ENCODE measurements at regions not wholly inside any gene's neighbourhood (a gene's known extent, or its start where the extent isn't known, plus 50 kb on each side); places are given as distances from the start of the nearest gene placed in this dataset.

GRCh38 chr16:73890186-73891128 lies 406.2 kb upstream of the PSMD7 start:
- Histone ChIP-seq H3K9me3 (ENCODE audit: control insufficient read depth, low read length) (no peaks in the 10 kb centered on the region), H3K4me3 (ENCODE audit: insufficient read depth, low read depth, low read length) (peak overlapping the region; percentile 21), H3K4me1 (ENCODE audit: control insufficient read depth, insufficient read depth, low read length) (peaks cover 11% of the 10 kb centered on the region), H3K36me3 (ENCODE audit: control insufficient read depth, insufficient read depth, low read length) (no peaks in the 10 kb centered on the region), H3K27ac (ENCODE audit: insufficient read depth, low read depth, low read length, poor library complexity, severe bottlenecking) (no peak overlapping the region), H3K27me3 (ENCODE audit: control insufficient read depth, insufficient read depth, low read length, poor library complexity, severe bottlenecking) (no peaks in the 10 kb centered on the region)
- 36 to 39% methylated on average over 20 to 22 of the region's 23 CpGs for WGBS, 2 experiments

- no peaks in the 10 kb centered on the region for H3K27me3 ChIP-seq (ENCODE audit: control insufficient read depth, insufficient read depth, low read length, poor library complexity, severe bottlenecking)
- H3K27ac ChIP-seq (ENCODE audit: insufficient read depth, low read depth, low read length, poor library complexity, severe bottlenecking), result no peak overlapping the region
- 84 to 87% methylated on average over 13 of the region's 13 CpGs for WGBS, 2 experiments
- no peaks in the 10 kb centered on the region for H3K9me3 ChIP-seq (ENCODE audit: control insufficient read depth, low read length)
- no peaks in the 10 kb centered on the region for H3K36me3 ChIP-seq (ENCODE audit: control insufficient read depth, insufficient read depth, low read length)
- peaks cover 11% of the 10 kb centered on the region for H3K4me1 ChIP-seq (ENCODE audit: control insufficient read depth, insufficient read depth, low read length)
- no peak overlapping the region for H3K4me3 ChIP-seq (ENCODE audit: insufficient read depth, low read depth, low read length)
These were observed 407.6 kb upstream of the PSMD7 start for GRCh38 chr16:73888840-73889490.

- WGBS, 2 experiments, result 69 to 73% methylated on average over 8 of the region's 8 CpGs
- Histone ChIP-seq H3K27ac (ENCODE audit: insufficient read depth, low read depth, low read length, poor library complexity, severe bottlenecking) (no peak overlapping the region), H3K4me3 (ENCODE audit: insufficient read depth, low read depth, low read length) (no peak overlapping the region), H3K36me3 (ENCODE audit: control insufficient read depth, insufficient read depth, low read length) (no peaks in the 10 kb centered on the region), H3K4me1 (ENCODE audit: control insufficient read depth, insufficient read depth, low read length) (peaks cover 11% of the 10 kb centered on the region), H3K27me3 (ENCODE audit: control insufficient read depth, insufficient read depth, low read length, poor library complexity, severe bottlenecking) (no peaks in the 10 kb centered on the region), H3K9me3 (ENCODE audit: control insufficient read depth, low read length) (no peaks in the 10 kb centered on the region)
These were observed 408.7 kb upstream of the PSMD7 start for GRCh38 chr16:73887911-73888310.

- H3K9me3 ChIP-seq (ENCODE audit: control insufficient read depth, low read length), result no peaks in the 10 kb centered on the region
- 96% methylated on average over 10 of the region's 10 CpGs for WGBS, 2 experiments
- H3K27me3 ChIP-seq (ENCODE audit: control insufficient read depth, insufficient read depth, low read length, poor library complexity, severe bottlenecking), result no peaks in the 10 kb centered on the region
- no peak overlapping the region for H3K4me3 ChIP-seq (ENCODE audit: insufficient read depth, low read depth, low read length)
- H3K4me1 ChIP-seq (ENCODE audit: control insufficient read depth, insufficient read depth, low read length), result peaks cover 4% of the 10 kb centered on the region
- H3K27ac ChIP-seq (ENCODE audit: insufficient read depth, low read depth, low read length, poor library complexity, severe bottlenecking), result no peak overlapping the region
- H3K36me3 ChIP-seq (ENCODE audit: control insufficient read depth, insufficient read depth, low read length), result no peaks in the 10 kb centered on the region
These were observed 410.2 kb upstream of the PSMD7 start for GRCh38 chr16:73886426-73886825.

- Histone ChIP-seq H3K27me3 (ENCODE audit: control insufficient read depth, insufficient read depth, low read length, poor library complexity, severe bottlenecking) (no peaks in the 10 kb centered on the region), H3K9me3 (ENCODE audit: control insufficient read depth, low read length) (no peaks in the 10 kb centered on the region), H3K27ac (ENCODE audit: insufficient read depth, low read depth, low read length, poor library complexity, severe bottlenecking) (no peak overlapping the region), H3K4me1 (ENCODE audit: control insufficient read depth, insufficient read depth, low read length) (no peaks in the 10 kb centered on the region), H3K4me3 (ENCODE audit: insufficient read depth, low read depth, low read length) (no peak overlapping the region), H3K36me3 (ENCODE audit: control insufficient read depth, insufficient read depth, low read length) (no peaks in the 10 kb centered on the region)
- WGBS, 2 experiments, result 100% methylated on average over 1 to 3 of the region's 4 CpGs
These were observed 411.3 kb upstream of the PSMD7 start for GRCh38 chr16:73885319-73885718.

- H3K4me1 ChIP-seq (ENCODE audit: control insufficient read depth, insufficient read depth, low read length), result no peaks in the 10 kb centered on the region
- H3K27ac ChIP-seq (ENCODE audit: insufficient read depth, low read depth, low read length, poor library complexity, severe bottlenecking), result no peak overlapping the region
- H3K36me3 ChIP-seq (ENCODE audit: control insufficient read depth, insufficient read depth, low read length), result no peaks in the 10 kb centered on the region
- no peaks in the 10 kb centered on the region for H3K27me3 ChIP-seq (ENCODE audit: control insufficient read depth, insufficient read depth, low read length, poor library complexity, severe bottlenecking)
- H3K9me3 ChIP-seq (ENCODE audit: control insufficient read depth, low read length), result no peaks in the 10 kb centered on the region
- WGBS, 2 experiments, result 98 to 99% methylated on average over 3 of the region's 3 CpGs
- no peak overlapping the region for H3K4me3 ChIP-seq (ENCODE audit: insufficient read depth, low read depth, low read length)
These were observed 412.8 kb upstream of the PSMD7 start for GRCh38 chr16:73883841-73884240.

GRCh38 chr16:73883126-73883525 lies 413.5 kb upstream of the PSMD7 start:
- Histone ChIP-seq H3K4me1 (ENCODE audit: control insufficient read depth, insufficient read depth, low read length) (no peaks in the 10 kb centered on the region), H3K9me3 (ENCODE audit: control insufficient read depth, low read length) (no peaks in the 10 kb centered on the region), H3K27ac (ENCODE audit: insufficient read depth, low read depth, low read length, poor library complexity, severe bottlenecking) (no peak overlapping the region), H3K4me3 (ENCODE audit: insufficient read depth, low read depth, low read length) (no peak overlapping the region), H3K36me3 (ENCODE audit: control insufficient read depth, insufficient read depth, low read length) (no peaks in the 10 kb centered on the region), H3K27me3 (ENCODE audit: control insufficient read depth, insufficient read depth, low read length, poor library complexity, severe bottlenecking) (no peaks in the 10 kb centered on the region)
- WGBS, 2 experiments, result 92 to 100% methylated on average over 2 of the region's 2 CpGs

- no peaks in the 10 kb centered on the region for H3K9me3 ChIP-seq (ENCODE audit: control insufficient read depth, low read length)
- H3K4me3 ChIP-seq (ENCODE audit: insufficient read depth, low read depth, low read length), result no peak overlapping the region
- WGBS, 2 experiments, result 96 to 99% methylated on average over 2 of the region's 2 CpGs
- no peak overlapping the region for H3K27ac ChIP-seq (ENCODE audit: insufficient read depth, low read depth, low read length, poor library complexity, severe bottlenecking)
- no peaks in the 10 kb centered on the region for H3K36me3 ChIP-seq (ENCODE audit: control insufficient read depth, insufficient read depth, low read length)
- no peaks in the 10 kb centered on the region for H3K27me3 ChIP-seq (ENCODE audit: control insufficient read depth, insufficient read depth, low read length, poor library complexity, severe bottlenecking)
- no peaks in the 10 kb centered on the region for H3K4me1 ChIP-seq (ENCODE audit: control insufficient read depth, insufficient read depth, low read length)
These were observed 414.0 kb upstream of the PSMD7 start for GRCh38 chr16:73882651-73883050.

- 90 to 96% methylated on average over 7 of the region's 7 CpGs for WGBS, 2 experiments
- Histone ChIP-seq H3K9me3 (ENCODE audit: control insufficient read depth, low read length) (no peaks in the 10 kb centered on the region), H3K4me1 (ENCODE audit: control insufficient read depth, insufficient read depth, low read length) (no peaks in the 10 kb centered on the region), H3K27me3 (ENCODE audit: control insufficient read depth, insufficient read depth, low read length, poor library complexity, severe bottlenecking) (no peaks in the 10 kb centered on the region), H3K4me3 (ENCODE audit: insufficient read depth, low read depth, low read length) (no peak overlapping the region), H3K36me3 (ENCODE audit: control insufficient read depth, insufficient read depth, low read length) (no peaks in the 10 kb centered on the region), H3K27ac (ENCODE audit: insufficient read depth, low read depth, low read length, poor library complexity, severe bottlenecking) (no peak overlapping the region)
These were observed 414.6 kb upstream of the PSMD7 start for GRCh38 chr16:73882033-73882432.

GRCh38 chr16:73879621-73880020 lies 417.0 kb upstream of the PSMD7 start:
- Histone ChIP-seq H3K4me3 (ENCODE audit: insufficient read depth, low read depth, low read length) (no peak overlapping the region), H3K36me3 (ENCODE audit: control insufficient read depth, insufficient read depth, low read length) (no peaks in the 10 kb centered on the region), H3K9me3 (ENCODE audit: control insufficient read depth, low read length) (no peaks in the 10 kb centered on the region), H3K4me1 (ENCODE audit: control insufficient read depth, insufficient read depth, low read length) (no peaks in the 10 kb centered on the region), H3K27me3 (ENCODE audit: control insufficient read depth, insufficient read depth, low read length, poor library complexity, severe bottlenecking) (no peaks in the 10 kb centered on the region), H3K27ac (ENCODE audit: insufficient read depth, low read depth, low read length, poor library complexity, severe bottlenecking) (no peak overlapping the region)
- WGBS, 2 experiments, result 91 to 100% methylated on average over 2 of the region's 2 CpGs

All from ectodermal cell (in vitro differentiated cells).